ENCODE measurements at regions not wholly inside any gene's neighbourhood (a gene's known extent, or its start where the extent isn't known, plus 50 kb on each side); places are given as distances from the start of the nearest gene placed in this dataset.

GRCh38 chr3:167146911-167147310 is 233.2 kb downstream of the ZBBX start:
- Histone ChIP-seq H3K9ac (ENCODE audit: low read depth, low read length) (no peak overlapping the region), H3K4me1 (ENCODE audit: control insufficient read depth, insufficient read depth, low read length) (no peaks in the 10 kb centered on the region), H3K27me3 (ENCODE audit: control insufficient read depth, insufficient read depth, low read length) (no peaks in the 10 kb centered on the region), H3K9me3 (ENCODE audit: control insufficient read depth, insufficient read depth, low read length) (no peaks in the 10 kb centered on the region), H3K4me3 (ENCODE audit: low read depth, low read length) (no peak overlapping the region), H3K36me3 (ENCODE audit: control insufficient read depth, insufficient read depth, low read length) (no peaks in the 10 kb centered on the region)

GRCh38 chr3:167125612-167126407 is 254.3 kb downstream of the ZBBX start:
- no peaks in the 10 kb centered on the region for H3K9me3 ChIP-seq (ENCODE audit: control insufficient read depth, insufficient read depth, low read length)
- no peaks in the 10 kb centered on the region for H3K4me1 ChIP-seq (ENCODE audit: control insufficient read depth, insufficient read depth, low read length)
- no peak overlapping the region for H3K9ac ChIP-seq (ENCODE audit: low read depth, low read length)
- no peaks in the 10 kb centered on the region for H3K27me3 ChIP-seq (ENCODE audit: control insufficient read depth, insufficient read depth, low read length)
- H3K36me3 ChIP-seq (ENCODE audit: control insufficient read depth, insufficient read depth, low read length): no peaks in the 10 kb centered on the region
- no peak overlapping the region for H3K4me3 ChIP-seq (ENCODE audit: low read depth, low read length)

GRCh38 chr3:167120828-167121227 is 259.3 kb downstream of the ZBBX start:
- Histone ChIP-seq H3K36me3 (ENCODE audit: control insufficient read depth, insufficient read depth, low read length) (no peaks in the 10 kb centered on the region), H3K9ac (ENCODE audit: low read depth, low read length) (no peak overlapping the region), H3K4me3 (ENCODE audit: low read depth, low read length) (no peak overlapping the region), H3K27me3 (ENCODE audit: control insufficient read depth, insufficient read depth, low read length) (no peaks in the 10 kb centered on the region), H3K9me3 (ENCODE audit: control insufficient read depth, insufficient read depth, low read length) (no peaks in the 10 kb centered on the region), H3K4me1 (ENCODE audit: control insufficient read depth, insufficient read depth, low read length) (no peaks in the 10 kb centered on the region)

- H3K27me3 ChIP-seq (ENCODE audit: control insufficient read depth, insufficient read depth, low read length): no peaks in the 10 kb centered on the region
- no peak overlapping the region for H3K4me3 ChIP-seq (ENCODE audit: low read depth, low read length)
Observed at GRCh38 chr3:167116120-167116922, 263.8 kb downstream of the ZBBX start.

GRCh38 chr3:167115331-167115934 is 264.7 kb downstream of the ZBBX start:
- Histone ChIP-seq H3K9me3 (ENCODE audit: control insufficient read depth, insufficient read depth, low read length) (no peaks in the 10 kb centered on the region), H3K36me3 (ENCODE audit: control insufficient read depth, insufficient read depth, low read length) (no peaks in the 10 kb centered on the region), H3K27me3 (ENCODE audit: control insufficient read depth, insufficient read depth, low read length) (no peaks in the 10 kb centered on the region), H3K4me1 (ENCODE audit: control insufficient read depth, insufficient read depth, low read length) (no peaks in the 10 kb centered on the region), H3K4me3 (ENCODE audit: low read depth, low read length) (no peak overlapping the region), H3K9ac (ENCODE audit: low read depth, low read length) (no peak overlapping the region)

More at GRCh38 chr3:167116120-167116922, 263.8 kb downstream of the ZBBX start:
- Histone ChIP-seq H3K36me3 (ENCODE audit: control insufficient read depth, insufficient read depth, low read length) (no peaks in the 10 kb centered on the region), H3K9ac (ENCODE audit: low read depth, low read length) (no peak overlapping the region), H3K9me3 (ENCODE audit: control insufficient read depth, insufficient read depth, low read length) (no peaks in the 10 kb centered on the region), H3K4me1 (ENCODE audit: control insufficient read depth, insufficient read depth, low read length) (no peaks in the 10 kb centered on the region)

- Histone ChIP-seq H3K4me1 (ENCODE audit: control insufficient read depth, insufficient read depth, low read length) (no peaks in the 10 kb centered on the region), H3K36me3 (ENCODE audit: control insufficient read depth, insufficient read depth, low read length) (no peaks in the 10 kb centered on the region), H3K27me3 (ENCODE audit: control insufficient read depth, insufficient read depth, low read length) (no peaks in the 10 kb centered on the region), H3K9me3 (ENCODE audit: control insufficient read depth, insufficient read depth, low read length) (no peaks in the 10 kb centered on the region), H3K4me3 (ENCODE audit: low read depth, low read length) (no peak overlapping the region), H3K9ac (ENCODE audit: low read depth, low read length) (no peak overlapping the region)
Observed at GRCh38 chr3:167114619-167115018, 265.5 kb downstream of the ZBBX start.

GRCh38 chr3:167113035-167113830 is 266.9 kb downstream of the ZBBX start:
- no peak overlapping the region for H3K4me3 ChIP-seq (ENCODE audit: low read depth, low read length)
- no peaks in the 10 kb centered on the region for H3K9me3 ChIP-seq (ENCODE audit: control insufficient read depth, insufficient read depth, low read length)
- no peaks in the 10 kb centered on the region for H3K27me3 ChIP-seq (ENCODE audit: control insufficient read depth, insufficient read depth, low read length)
- no peaks in the 10 kb centered on the region for H3K4me1 ChIP-seq (ENCODE audit: control insufficient read depth, insufficient read depth, low read length)
- no peak overlapping the region for H3K9ac ChIP-seq (ENCODE audit: low read depth, low read length)
- no peaks in the 10 kb centered on the region for H3K36me3 ChIP-seq (ENCODE audit: control insufficient read depth, insufficient read depth, low read length)

GRCh38 chr3:167110901-167111300 is 269.2 kb downstream of the ZBBX start:
- Histone ChIP-seq H3K9me3 (ENCODE audit: control insufficient read depth, insufficient read depth, low read length) (no peaks in the 10 kb centered on the region), H3K9ac (ENCODE audit: low read depth, low read length) (no peak overlapping the region), H3K4me1 (ENCODE audit: control insufficient read depth, insufficient read depth, low read length) (no peaks in the 10 kb centered on the region), H3K27me3 (ENCODE audit: control insufficient read depth, insufficient read depth, low read length) (no peaks in the 10 kb centered on the region), H3K36me3 (ENCODE audit: control insufficient read depth, insufficient read depth, low read length) (no peaks in the 10 kb centered on the region), H3K4me3 (ENCODE audit: low read depth, low read length) (no peak overlapping the region)

GRCh38 chr3:167109746-167110145 is 270.4 kb downstream of the ZBBX start:
- no peaks in the 10 kb centered on the region for H3K36me3 ChIP-seq (ENCODE audit: control insufficient read depth, insufficient read depth, low read length)
- no peak overlapping the region for H3K4me3 ChIP-seq (ENCODE audit: low read depth, low read length)
- no peaks in the 10 kb centered on the region for H3K27me3 ChIP-seq (ENCODE audit: control insufficient read depth, insufficient read depth, low read length)
- H3K9ac ChIP-seq (ENCODE audit: low read depth, low read length): no peak overlapping the region
- H3K4me1 ChIP-seq (ENCODE audit: control insufficient read depth, insufficient read depth, low read length): no peaks in the 10 kb centered on the region
- no peaks in the 10 kb centered on the region for H3K9me3 ChIP-seq (ENCODE audit: control insufficient read depth, insufficient read depth, low read length)

GRCh38 chr3:167106456-167106855 is 273.6 kb downstream of the ZBBX start:
- H3K4me3 ChIP-seq (ENCODE audit: low read depth, low read length): no peak overlapping the region
- H3K9me3 ChIP-seq (ENCODE audit: control insufficient read depth, insufficient read depth, low read length): no peaks in the 10 kb centered on the region
- no peaks in the 10 kb centered on the region for H3K36me3 ChIP-seq (ENCODE audit: control insufficient read depth, insufficient read depth, low read length)
- no peak overlapping the region for H3K9ac ChIP-seq (ENCODE audit: low read depth, low read length)
- H3K27me3 ChIP-seq (ENCODE audit: control insufficient read depth, insufficient read depth, low read length): no peaks in the 10 kb centered on the region
- peaks cover 5% of the 10 kb centered on the region for H3K4me1 ChIP-seq (ENCODE audit: control insufficient read depth, insufficient read depth, low read length)

GRCh38 chr3:167102071-167102470 is 278.0 kb downstream of the ZBBX start:
- no peak overlapping the region for H3K9ac ChIP-seq (ENCODE audit: low read depth, low read length)
- H3K4me3 ChIP-seq (ENCODE audit: low read depth, low read length): no peak overlapping the region
- no peaks in the 10 kb centered on the region for H3K9me3 ChIP-seq (ENCODE audit: control insufficient read depth, insufficient read depth, low read length)
- H3K27me3 ChIP-seq (ENCODE audit: control insufficient read depth, insufficient read depth, low read length): no peaks in the 10 kb centered on the region
- no peaks in the 10 kb centered on the region for H3K36me3 ChIP-seq (ENCODE audit: control insufficient read depth, insufficient read depth, low read length)
- H3K4me1 ChIP-seq (ENCODE audit: control insufficient read depth, insufficient read depth, low read length): peaks cover 5% of the 10 kb centered on the region
